Kidney (tissue), 13 donors: ENCODE measurements at regions not wholly inside any gene's neighbourhood (a gene's known extent, or its start where the extent isn't known, plus 50 kb on each side); places are given as distances from the start of the nearest gene placed in this dataset.

ENCODE experiments used
- DNase-seq, 5 donors: peaks; one replicate each; pipeline ENCODE4 v3.0.0-alpha.2; 2013 to 2020
- FAIRE-seq: peaks from 2 replicates; lab custom pipeline; 2012; peaks lifted over from hg19 to GRCh38; lab: Jason Lieb, UNC
- H3K27ac ChIP-seq, 2 donors: one replicate each; pipeline ENCODE4 v1.7.0; 2013; ENCODE audit warnings: low read depth in 2 of 2, low read length in 2 of 2, inconsistent platforms in 1 of 2
- H3K27me3 ChIP-seq: one replicate; pipeline ENCODE4 v1.7.1; 2013; ENCODE audit warnings: low read length, inconsistent platforms; ENCODE audit not compliant: control insufficient read depth, insufficient read depth
- H3K36me3 ChIP-seq, 3 donors: one replicate each; pipeline versions ENCODE4 v1.7.0 to v1.7.1; 2013; ENCODE audit warnings: low read length in 3 of 3, control low read depth in 1 of 3, inconsistent platforms in 1 of 3; ENCODE audit not compliant: insufficient read depth in 3 of 3, control insufficient read depth in 2 of 3
- H3K4me1 ChIP-seq, 3 donors: one replicate each; pipeline versions ENCODE4 v1.7.0 to v1.7.1; 2013; ENCODE audit warnings: low read length in 3 of 3, inconsistent platforms in 1 of 3, low read depth in 1 of 3; ENCODE audit not compliant: control insufficient read depth in 2 of 3, insufficient read depth in 2 of 3
- H3K4me3 ChIP-seq, 3 donors: one replicate each; pipeline versions ENCODE4 v1.7.0 to v1.8.1; 2013; ENCODE audit warnings: low read length in 3 of 3, control low read depth in 1 of 3, inconsistent platforms in 1 of 3
- H3K9ac ChIP-seq, 3 donors: one replicate each; pipeline versions ENCODE4 v1.7.0 to v1.7.1; 2013; ENCODE audit warnings: low read length in 3 of 3, control low read depth in 1 of 3, inconsistent platforms in 1 of 3
- H3K9me3 ChIP-seq, 3 donors: one replicate each; pipeline versions ENCODE4 v1.7.0 to v1.7.1; 2013; ENCODE audit warnings: low read length in 3 of 3, control low read depth in 1 of 3, inconsistent platforms in 1 of 3; ENCODE audit not compliant: control insufficient read depth in 2 of 3, insufficient read depth in 1 of 3
- CTCF ChIP-seq: IDR thresholded peaks from 3 replicates; pipeline ENCODE4 v1.5.1; 2012; ENCODE audit warnings: mild to moderate bottlenecking, moderate library complexity, borderline replicate concordance; ENCODE audit not compliant: insufficient read depth; ENCODE audit errors: extremely low read depth
- intact Hi-C: fragments of 100-400 bp; cut with DNase I; formaldehyde crosslinking; loops from one replicate; pipeline ENCODE4 v1.11.1; 2022
- donor health status: control.
- donor health status: control.
- donor health status: control.
- donor health status: control.
- donor health status: control.
- donor health status: DM: yes; HTN: yes; CAD: no.
- donor health status: Normal renal cell carcinoma (clear cell type).

- no peak for TF ChIP-seq CTCF
- no peak for FAIRE-seq
- intact Hi-C loops: no loop called here
- DNase-seq: no peak
- Histone ChIP-seq H3K36me3 (no peaks in the 10 kb centered on the region), H3K4me1 (peaks cover 0 to 2% (median 0%) of the 10 kb centered on the region in 3 donors), H3K27me3 (no peaks in the 10 kb centered on the region), H3K4me3 (no peak overlapping the region), H3K27ac (no peak overlapping the region), H3K9ac (no peak overlapping the region), H3K9me3 (no peaks in the 10 kb centered on the region)
Observed at GRCh38 chr12:115209230-115209629, 525.3 kb upstream of the TBX3 start.

- H3K27ac ChIP-seq: no peak overlapping the region
- no peak overlapping the region for H3K4me3 ChIP-seq
- no peaks in the 10 kb centered on the region for H3K27me3 ChIP-seq
- H3K36me3 ChIP-seq: no peaks in the 10 kb centered on the region
- H3K9ac ChIP-seq: no peak overlapping the region
- TF ChIP-seq CTCF: no peak
- intact Hi-C loops: no loop called here
- H3K4me1 ChIP-seq: no peaks in the 10 kb centered on the region
- FAIRE-seq (no peak), DNase-seq (no peak)
- no peaks in the 10 kb centered on the region for H3K9me3 ChIP-seq
Observed at GRCh38 chr12:115208098-115208497, 524.1 kb upstream of the TBX3 start.

- Histone ChIP-seq H3K27ac (no peak overlapping the region), H3K9me3 (no peaks in the 10 kb centered on the region), H3K27me3 (no peaks in the 10 kb centered on the region), H3K4me1 (no peaks in the 10 kb centered on the region), H3K9ac (no peak overlapping the region), H3K36me3 (no peaks in the 10 kb centered on the region), H3K4me3 (no peak overlapping the region)
- no peak for FAIRE-seq
- no peak for TF ChIP-seq CTCF
- intact Hi-C loops: no loop called here
- DNase-seq: no peak
Observed at GRCh38 chr12:115207216-115207915, 523.4 kb upstream of the TBX3 start.

- Histone ChIP-seq H3K4me1 (no peaks in the 10 kb centered on the region), H3K9me3 (no peaks in the 10 kb centered on the region), H3K27me3 (no peaks in the 10 kb centered on the region), H3K36me3 (no peaks in the 10 kb centered on the region), H3K27ac (no peak overlapping the region), H3K9ac (no peak overlapping the region), H3K4me3 (no peak overlapping the region)
- TF ChIP-seq CTCF: no peak
- intact Hi-C loops: no loop called here
- FAIRE-seq (no peak), DNase-seq (no peak)
Observed at GRCh38 chr12:115206801-115207200, 522.8 kb upstream of the TBX3 start.
